NCI-H128 (cell line): ENCODE measurements at regions not wholly inside any gene's neighbourhood (a gene's known extent, or its start where the extent isn't known, plus 50 kb on each side); places are given as distances from the start of the nearest gene placed in this dataset.
"Not testable (repeated sequence)": the region's sequence is repeated elsewhere in the genome, so short reads cannot be mapped to it uniquely, and the experiment has no call there.

Experiments
- DNase-seq: peaks from one replicate; lab custom pipeline; 2025; ENCODE audit not compliant: unreplicated experiment; lab: John Stamatoyannopoulos, UW

- no peak for DNase-seq
These were observed 267.5 kb downstream of the NKX6-1 start for GRCh38 chr4:84231539-84232055.

GRCh38 chr4:84224522-84224921 lies 274.6 kb downstream of the NKX6-1 start:
- DNase-seq: peak; percentile 29

GRCh38 chr4:84221704-84222103 lies 277.4 kb downstream of the NKX6-1 start:
- DNase-seq: no peak

- DNase-seq: no peak
These were observed 278.1 kb downstream of the NKX6-1 start for GRCh38 chr4:84220990-84221389.

- no peak for DNase-seq
These were observed 279.4 kb downstream of the NKX6-1 start for GRCh38 chr4:84219656-84220055.

GRCh38 chr4:84218031-84218430 lies 281.1 kb downstream of the NKX6-1 start:
- DNase-seq: no peak

- DNase-seq: no peak
These were observed 283.9 kb downstream of the NKX6-1 start for GRCh38 chr4:84215217-84215616.

GRCh38 chr4:84206226-84206625 lies 292.9 kb downstream of the NKX6-1 start:
- not testable (repeated sequence) for DNase-seq

GRCh38 chr4:84189144-84189543 lies 309.9 kb downstream of the NKX6-1 start:
- DNase-seq: no peak

GRCh38 chr4:84179409-84179808 lies 319.7 kb downstream of the NKX6-1 start:
- no peak for DNase-seq

GRCh38 chr4:84177831-84178542 lies 321.1 kb downstream of the NKX6-1 start:
- DNase-seq: no peak

- no peak for DNase-seq
These were observed 323.1 kb downstream of the NKX6-1 start for GRCh38 chr4:84176016-84176415.

- no peak for DNase-seq
These were observed 327.2 kb downstream of the NKX6-1 start for GRCh38 chr4:84171871-84172270.

GRCh38 chr4:84167564-84167963 lies 331.5 kb downstream of the NKX6-1 start:
- no peak for DNase-seq

GRCh38 chr4:84167093-84167492 lies 332.0 kb downstream of the NKX6-1 start:
- no peak for DNase-seq

GRCh38 chr4:84166486-84166885 lies 332.6 kb downstream of the NKX6-1 start:
- DNase-seq: no peak

- no peak for DNase-seq
These were observed 334.9 kb downstream of the NKX6-1 start for GRCh38 chr4:84164201-84164600.

- no peak for DNase-seq
These were observed 339.3 kb downstream of the NKX6-1 start for GRCh38 chr4:84159762-84160161.

- no peak for DNase-seq
These were observed 340.4 kb downstream of the NKX6-1 start for GRCh38 chr4:84158670-84159069.

GRCh38 chr4:84151574-84151973 lies 347.5 kb downstream of the NKX6-1 start:
- DNase-seq: no peak

GRCh38 chr4:84150177-84150576 lies 348.9 kb downstream of the NKX6-1 start:
- no peak for DNase-seq

- no peak for DNase-seq
These were observed 351.3 kb downstream of the NKX6-1 start for GRCh38 chr4:84147831-84148230.
